ENCODE measurements at regions not wholly inside any gene's neighbourhood (a gene's known extent, or its start where the extent isn't known, plus 50 kb on each side); places are given as distances from the start of the nearest gene placed in this dataset.

GRCh38 chr12:85609778-85610177, 226.4 kb downstream of the RASSF9 start:
- TF ChIP-seq POLR2A (IDR thresholded peaks at IDR 0.05; ENCODE audit: low read depth, low read length) (no peak), POLR2AphosphoS5 (IDR thresholded peaks at IDR 0.05; ENCODE audit: low read depth, low read length) (no peak)

Data from GM12892 (cell line).